Esophagus squamous epithelium (tissue), 4 donors: ENCODE measurements at regions not wholly inside any gene's neighbourhood (a gene's known extent, or its start where the extent isn't known, plus 50 kb on each side); places are given as distances from the start of the nearest gene placed in this dataset.

Source experiments
- CTCF ChIP-seq, 6 experiments: fragments of 450-650 bp in 4 of 6; fragments of 200-600 bp in 2 of 6; sonication (generic) in 2 of 6; IDR thresholded peaks; one replicate each; pipeline ENCODE4 v1.5.1; 2016 to 2019; ENCODE audit warnings: antibody characterized with exemption in 6 of 6, mild to moderate bottlenecking in 4 of 6, moderate library complexity in 4 of 6
- POLR2A ChIP-seq, 4 donors: fragments of 450-650 bp; IDR thresholded peaks; one replicate each; pipeline ENCODE4 v1.6.1; 2017; ENCODE audit warnings: antibody characterized with exemption in 4 of 4, mild to moderate bottlenecking in 4 of 4, moderate library complexity in 3 of 4

GRCh38 chr6:163971841-163972838 lies 557.6 kb downstream of the QKI start:
- TF ChIP-seq CTCF (IDR thresholded peaks at IDR 0.05): no peak
- no peak for TF ChIP-seq POLR2A (IDR thresholded peaks at IDR 0.05)
